ENCODE measurements at regions not wholly inside any gene's neighbourhood (a gene's known extent, or its start where the extent isn't known, plus 50 kb on each side); places are given as distances from the start of the nearest gene placed in this dataset.

GRCh38 chr20:57023007-57023406, 243.4 kb downstream of the BMP7 start:
- DNase-seq (ENCODE audit: low spot score in 2 of 2): no peak
- WGBS: 100% methylated on average over 2 of the region's 2 CpGs
- peaks cover 11% of the 10 kb centered on the region for H3K4me1 ChIP-seq
- H3K27ac ChIP-seq: no peak overlapping the region
- no peak overlapping the region for H3K4me3 ChIP-seq
- no peaks in the 10 kb centered on the region for H3K9me3 ChIP-seq
- no peaks in the 10 kb centered on the region for H3K36me3 ChIP-seq
- TF ChIP-seq EP300 (IDR thresholded peaks at IDR 0.05) (no peak), POLR2A (IDR thresholded peaks at IDR 0.05) (no peak)
- peaks cover 34% of the 10 kb centered on the region for H3K27me3 ChIP-seq

- H3K9me3 ChIP-seq: no peaks in the 10 kb centered on the region
- H3K4me1 ChIP-seq: peaks cover 11% of the 10 kb centered on the region
- no peak overlapping the region for H3K27ac ChIP-seq
- WGBS: 93% methylated on average over 9 of the region's 9 CpGs
- peaks cover 30% of the 10 kb centered on the region for H3K27me3 ChIP-seq
- no peak overlapping the region for H3K4me3 ChIP-seq
- TF ChIP-seq POLR2A (IDR thresholded peaks at IDR 0.05): no peak
- no peak for TF ChIP-seq CTCF (IDR thresholded peaks at IDR 0.05)
- no peak for TF ChIP-seq EP300 (IDR thresholded peaks at IDR 0.05)
- TF ChIP-seq POLR2AphosphoS5 (IDR thresholded peaks at IDR 0.05): no peak
- DNase-seq (ENCODE audit: low spot score in 2 of 2): no peak
- H3K36me3 ChIP-seq: no peaks in the 10 kb centered on the region
Measured at GRCh38 chr20:57023997-57024396, 242.4 kb downstream of the BMP7 start.

GRCh38 chr20:57024849-57025248, 241.6 kb downstream of the BMP7 start:
- Histone ChIP-seq H3K9me3 (no peaks in the 10 kb centered on the region), H3K4me1 (peaks cover 11% of the 10 kb centered on the region), H3K36me3 (no peaks in the 10 kb centered on the region), H3K27me3 (peaks cover 30% of the 10 kb centered on the region), H3K4me3 (no peak overlapping the region), H3K27ac (no peak overlapping the region)
- WGBS: 57% methylated on average over 3 of the region's 4 CpGs
- DNase-seq (ENCODE audit: low spot score in 2 of 2): no peak
- no peak for TF ChIP-seq CTCF (IDR thresholded peaks at IDR 0.05)
- TF ChIP-seq POLR2A (IDR thresholded peaks at IDR 0.05): no peak
- no peak for TF ChIP-seq POLR2AphosphoS5 (IDR thresholded peaks at IDR 0.05)
- TF ChIP-seq EP300 (IDR thresholded peaks at IDR 0.05): no peak

GRCh38 chr20:57025261-57025660, 241.2 kb downstream of the BMP7 start:
- TF ChIP-seq EP300 (IDR thresholded peaks at IDR 0.05): no peak
- TF ChIP-seq POLR2AphosphoS5 (IDR thresholded peaks at IDR 0.05): no peak
- no peak for TF ChIP-seq CTCF (IDR thresholded peaks at IDR 0.05)
- Histone ChIP-seq H3K4me3 (no peak overlapping the region), H3K27ac (no peak overlapping the region), H3K27me3 (peaks cover 34% of the 10 kb centered on the region), H3K9me3 (no peaks in the 10 kb centered on the region), H3K4me1 (peaks cover 11% of the 10 kb centered on the region), H3K36me3 (no peaks in the 10 kb centered on the region)
- WGBS: 52% methylated on average over 3 of the region's 3 CpGs
- DNase-seq (ENCODE audit: low spot score in 2 of 2): no peak

- peaks cover 11% of the 10 kb centered on the region for H3K4me1 ChIP-seq
- TF ChIP-seq CTCF (IDR thresholded peaks at IDR 0.05): no peak
- TF ChIP-seq EP300 (IDR thresholded peaks at IDR 0.05): no peak
- TF ChIP-seq POLR2AphosphoS5 (IDR thresholded peaks at IDR 0.05): no peak
- no peak for TF ChIP-seq POLR2A (IDR thresholded peaks at IDR 0.05)
- H3K27ac ChIP-seq: no peak overlapping the region
- peaks cover 35% of the 10 kb centered on the region for H3K27me3 ChIP-seq
- no peak for DNase-seq (ENCODE audit: low spot score in 2 of 2)
- H3K9me3 ChIP-seq: no peaks in the 10 kb centered on the region
- 37% methylated on average over 4 of the region's 4 CpGs for WGBS
- H3K4me3 ChIP-seq: no peak overlapping the region
- no peaks in the 10 kb centered on the region for H3K36me3 ChIP-seq
Measured at GRCh38 chr20:57025666-57026224, 240.7 kb downstream of the BMP7 start.

- Histone ChIP-seq H3K36me3 (no peaks in the 10 kb centered on the region), H3K27me3 (peaks cover 19% of the 10 kb centered on the region), H3K4me1 (peaks cover 11% of the 10 kb centered on the region), H3K4me3 (no peak overlapping the region), H3K9me3 (no peaks in the 10 kb centered on the region), H3K27ac (no peak overlapping the region)
- WGBS: 77% methylated on average over 5 of the region's 5 CpGs
- no peak for TF ChIP-seq POLR2AphosphoS5 (IDR thresholded peaks at IDR 0.05)
- TF ChIP-seq CTCF (IDR thresholded peaks at IDR 0.05): no peak
- no peak for TF ChIP-seq POLR2A (IDR thresholded peaks at IDR 0.05)
- no peak for TF ChIP-seq EP300 (IDR thresholded peaks at IDR 0.05)
- no peak for DNase-seq (ENCODE audit: low spot score in 2 of 2)
Measured at GRCh38 chr20:57027777-57028176, 238.7 kb downstream of the BMP7 start.

All from suprapubic skin (tissue), 4 donors.